ENCODE measurements at regions not wholly inside any gene's neighbourhood (a gene's known extent, or its start where the extent isn't known, plus 50 kb on each side); places are given as distances from the start of the nearest gene placed in this dataset.

DNA sequence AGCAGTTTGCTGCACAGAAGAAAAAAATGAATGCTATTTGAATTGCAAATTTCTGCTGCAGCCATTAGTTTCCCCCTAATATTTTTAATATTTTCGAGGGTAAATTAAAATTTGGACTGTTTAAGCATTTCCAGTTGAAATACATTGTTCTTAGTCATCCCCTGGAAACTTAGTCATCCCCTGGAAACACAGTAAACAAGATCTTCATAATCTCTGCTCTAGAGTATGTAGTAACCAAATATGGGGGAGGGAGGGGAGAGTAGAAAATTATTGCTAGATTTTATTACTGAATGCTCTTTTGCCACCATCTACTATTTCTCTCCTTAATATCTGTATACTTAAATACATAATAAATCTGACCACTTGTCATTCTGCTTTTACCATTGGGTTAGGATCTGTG lies 1053.3 kb downstream of the SORCS1 start:
- no peak for DNase-seq (ENCODE audit: low read depth)
- TF ChIP-seq, protein P1, sequence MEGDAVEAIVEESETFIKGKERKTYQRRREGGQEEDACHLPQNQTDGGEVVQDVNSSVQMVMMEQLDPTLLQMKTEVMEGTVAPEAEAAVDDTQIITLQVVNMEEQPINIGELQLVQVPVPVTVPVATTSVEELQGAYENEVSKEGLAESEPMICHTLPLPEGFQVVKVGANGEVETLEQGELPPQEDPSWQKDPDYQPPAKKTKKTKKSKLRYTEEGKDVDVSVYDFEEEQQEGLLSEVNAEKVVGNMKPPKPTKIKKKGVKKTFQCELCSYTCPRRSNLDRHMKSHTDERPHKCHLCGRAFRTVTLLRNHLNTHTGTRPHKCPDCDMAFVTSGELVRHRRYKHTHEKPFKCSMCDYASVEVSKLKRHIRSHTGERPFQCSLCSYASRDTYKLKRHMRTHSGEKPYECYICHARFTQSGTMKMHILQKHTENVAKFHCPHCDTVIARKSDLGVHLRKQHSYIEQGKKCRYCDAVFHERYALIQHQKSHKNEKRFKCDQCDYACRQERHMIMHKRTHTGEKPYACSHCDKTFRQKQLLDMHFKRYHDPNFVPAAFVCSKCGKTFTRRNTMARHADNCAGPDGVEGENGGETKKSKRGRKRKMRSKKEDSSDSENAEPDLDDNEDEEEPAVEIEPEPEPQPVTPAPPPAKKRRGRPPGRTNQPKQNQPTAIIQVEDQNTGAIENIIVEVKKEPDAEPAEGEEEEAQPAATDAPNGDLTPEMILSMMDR (IDR thresholded peaks at IDR 0.05; ENCODE audit: control insufficient read depth, extremely low read depth, insufficient read depth): no peak
- no peak overlapping the region for H3K4me3 ChIP-seq (ENCODE audit: low read depth, low read length)

DNA sequence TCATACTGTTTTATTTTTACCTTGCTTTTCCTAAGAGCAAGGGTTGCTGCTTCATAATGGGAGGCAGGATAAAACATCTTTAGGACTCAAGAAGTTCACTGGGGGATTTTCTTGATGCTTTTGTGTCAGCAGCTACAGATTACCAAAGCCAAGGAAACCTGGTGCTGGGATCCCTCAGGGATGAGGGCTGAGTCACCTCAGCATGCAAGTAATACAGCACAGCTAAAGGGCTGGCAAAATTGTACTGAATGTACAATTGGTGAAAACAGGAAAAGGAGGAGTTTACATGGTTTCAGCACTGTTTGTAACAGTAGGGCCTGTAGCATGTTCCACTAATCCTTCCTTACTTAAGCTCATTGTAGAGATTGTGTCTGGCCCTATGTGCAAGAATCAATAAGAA lies 1056.8 kb downstream of the SORCS1 start:
- no peak for DNase-seq (ENCODE audit: low read depth)
- H3K4me3 ChIP-seq (ENCODE audit: low read depth, low read length): no peak overlapping the region
- TF ChIP-seq, protein P1 (IDR thresholded peaks at IDR 0.05; ENCODE audit: control insufficient read depth, extremely low read depth, insufficient read depth): no peak

DNA sequence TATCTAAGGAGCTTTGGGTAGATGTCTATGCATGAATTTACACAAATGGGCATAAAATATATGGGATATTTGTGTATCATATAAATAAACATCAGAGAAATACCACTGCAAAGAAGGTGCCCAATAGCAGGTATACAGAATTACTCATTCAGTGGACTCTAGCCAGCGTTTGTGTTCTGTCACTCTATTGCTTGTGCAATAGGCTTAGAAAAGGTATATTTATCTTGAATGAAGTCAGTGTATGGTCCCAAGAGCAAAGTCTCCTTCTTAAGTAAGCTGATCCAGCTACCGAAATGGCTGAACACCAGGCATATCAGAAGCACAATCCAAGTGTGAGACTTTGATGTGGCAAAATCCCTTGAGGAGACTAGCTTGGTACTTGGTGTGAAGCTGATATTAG lies 1058.4 kb downstream of the SORCS1 start:
- no peak overlapping the region for H3K4me3 ChIP-seq (ENCODE audit: low read depth, low read length)
- TF ChIP-seq, protein P1 (IDR thresholded peaks at IDR 0.05; ENCODE audit: control insufficient read depth, extremely low read depth, insufficient read depth): no peak
- no peak for DNase-seq (ENCODE audit: low read depth)

DNA sequence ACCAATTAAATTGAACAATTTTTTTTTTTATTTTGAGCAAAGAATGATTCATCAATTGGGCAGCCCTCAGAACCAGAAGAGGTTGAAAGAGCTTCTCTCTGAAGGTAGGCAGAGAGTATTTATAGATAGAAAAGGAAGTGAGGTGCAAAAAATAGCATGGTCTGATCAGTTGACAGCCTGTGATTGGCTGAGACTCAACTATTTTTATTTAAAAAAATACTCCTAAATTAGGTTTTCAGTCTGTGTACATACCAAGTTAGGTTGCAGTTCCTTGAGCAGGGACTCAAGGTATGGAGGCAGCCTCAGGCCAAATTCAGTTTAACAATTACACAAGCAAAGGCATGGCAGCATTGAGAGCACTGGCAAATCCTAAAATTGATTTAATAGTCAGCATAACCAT lies 1074.7 kb downstream of the SORCS1 start:
- H3K4me3 ChIP-seq (ENCODE audit: low read depth, low read length): no peak overlapping the region
- DNase-seq (ENCODE audit: low read depth): no peak
- TF ChIP-seq, protein P1 (IDR thresholded peaks at IDR 0.05; ENCODE audit: control insufficient read depth, extremely low read depth, insufficient read depth): no peak

DNA sequence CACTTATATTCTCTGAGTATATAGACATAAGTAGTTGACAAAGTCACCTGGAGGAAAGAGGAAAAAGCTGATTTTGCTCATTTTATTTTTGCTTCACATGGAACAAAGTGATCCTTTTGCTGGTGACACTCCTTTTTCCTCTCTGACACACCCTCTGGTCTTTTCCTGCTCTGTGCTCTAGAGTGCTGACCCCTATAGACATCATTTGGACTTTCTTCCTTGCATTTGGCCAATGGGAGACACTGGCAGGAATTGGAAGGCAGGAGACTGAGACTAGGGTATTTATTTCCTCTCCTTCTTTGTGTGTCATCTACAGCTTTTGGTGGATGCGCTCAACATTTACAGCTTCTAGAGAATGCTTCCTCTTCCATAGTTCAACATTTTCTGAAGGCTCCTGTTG lies 1078.1 kb downstream of the SORCS1 start:
- no peak for DNase-seq (ENCODE audit: low read depth)
- no peak overlapping the region for H3K4me3 ChIP-seq (ENCODE audit: low read depth, low read length)
- TF ChIP-seq, protein P1 (IDR thresholded peaks at IDR 0.05; ENCODE audit: control insufficient read depth, extremely low read depth, insufficient read depth): no peak

DNA sequence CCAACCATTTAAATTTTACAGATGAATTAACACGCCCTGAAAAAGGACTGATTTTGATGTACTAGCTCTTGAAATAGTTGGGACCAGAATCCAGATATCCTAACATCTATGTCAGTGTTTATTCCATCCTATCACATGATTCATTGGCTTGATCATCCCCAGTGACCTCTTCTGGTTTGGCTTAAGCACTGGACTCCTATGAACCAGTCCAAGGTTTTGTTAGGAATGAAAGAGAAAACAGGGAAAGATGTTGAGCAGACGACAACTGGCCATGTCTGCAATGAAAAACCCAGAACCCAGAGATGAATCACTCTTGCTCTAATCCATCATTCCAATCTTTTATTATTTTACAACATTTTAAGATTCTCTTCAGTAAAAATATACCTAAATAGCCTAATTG lies 1080.9 kb downstream of the SORCS1 start:
- no peak for DNase-seq (ENCODE audit: low read depth)
- no peak overlapping the region for H3K4me3 ChIP-seq (ENCODE audit: low read depth, low read length)
- TF ChIP-seq, protein P1 (IDR thresholded peaks at IDR 0.05; ENCODE audit: control insufficient read depth, extremely low read depth, insufficient read depth): no peak

DNA sequence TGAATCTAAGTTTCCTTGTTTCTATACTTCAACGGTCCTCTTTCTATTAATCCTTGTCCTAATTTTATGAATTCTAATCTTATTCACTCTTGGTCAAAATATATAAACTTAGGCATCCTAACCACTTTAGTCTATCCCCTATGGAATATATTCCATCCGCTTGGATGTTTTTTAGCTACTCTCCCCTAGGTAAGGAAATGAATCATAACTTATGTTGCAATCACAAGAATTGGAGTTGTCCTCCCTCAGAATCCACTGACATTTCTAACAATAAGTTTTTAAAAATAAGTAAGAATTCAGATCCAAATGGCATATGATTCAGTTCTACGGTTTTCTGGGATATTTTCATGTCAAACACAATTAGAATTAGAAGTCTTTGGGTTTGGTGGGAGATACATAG lies 1081.6 kb downstream of the SORCS1 start:
- H3K4me3 ChIP-seq (ENCODE audit: low read depth, low read length): no peak overlapping the region
- DNase-seq (ENCODE audit: low read depth): no peak

More for the DNA sequence above, 1081.6 kb downstream of the SORCS1 start:
- TF ChIP-seq, protein P1 (IDR thresholded peaks at IDR 0.05; ENCODE audit: control insufficient read depth, extremely low read depth, insufficient read depth): no peak

All from LNCaP clone FGC (cell line).